ENCODE measurements at regions not wholly inside any gene's neighbourhood (a gene's known extent, or its start where the extent isn't known, plus 50 kb on each side); places are given as distances from the start of the nearest gene placed in this dataset.

DNA sequence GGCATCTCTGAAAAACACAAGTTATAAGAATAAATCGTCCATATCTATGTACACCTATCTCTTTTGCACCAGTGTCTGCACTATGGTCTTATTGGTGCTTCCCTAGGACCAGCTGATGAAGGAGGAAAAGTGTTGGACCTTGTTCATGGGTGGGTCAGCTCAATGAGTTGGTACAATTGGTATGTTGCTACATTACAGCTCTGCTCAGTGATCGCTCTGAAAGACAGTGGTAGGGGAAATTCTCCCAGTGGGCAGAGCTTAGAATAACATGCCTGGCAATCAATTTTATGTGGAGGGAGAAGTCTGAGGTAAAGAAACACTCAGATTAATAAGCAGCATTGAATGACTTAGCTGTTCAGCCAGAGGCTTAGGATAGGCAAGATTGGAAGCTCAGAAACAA is 138.7 kb upstream of the KL start:
- H3K4me3 ChIP-seq, result no peak overlapping the region
- DNase-seq (ENCODE audit: low read depth in 1 of 2, low spot score in 1 of 2), result no peak
- H3K27ac ChIP-seq, result no peak overlapping the region
- no peaks in the 10 kb centered on the region for H3K36me3 ChIP-seq
- no peaks in the 10 kb centered on the region for H3K9me3 ChIP-seq (ENCODE audit: low read depth)
- H3K27me3 ChIP-seq, result no peaks in the 10 kb centered on the region
- H3K4me1 ChIP-seq (ENCODE audit: low read depth), result no peaks in the 10 kb centered on the region
- TF ChIP-seq, protein P1, sequence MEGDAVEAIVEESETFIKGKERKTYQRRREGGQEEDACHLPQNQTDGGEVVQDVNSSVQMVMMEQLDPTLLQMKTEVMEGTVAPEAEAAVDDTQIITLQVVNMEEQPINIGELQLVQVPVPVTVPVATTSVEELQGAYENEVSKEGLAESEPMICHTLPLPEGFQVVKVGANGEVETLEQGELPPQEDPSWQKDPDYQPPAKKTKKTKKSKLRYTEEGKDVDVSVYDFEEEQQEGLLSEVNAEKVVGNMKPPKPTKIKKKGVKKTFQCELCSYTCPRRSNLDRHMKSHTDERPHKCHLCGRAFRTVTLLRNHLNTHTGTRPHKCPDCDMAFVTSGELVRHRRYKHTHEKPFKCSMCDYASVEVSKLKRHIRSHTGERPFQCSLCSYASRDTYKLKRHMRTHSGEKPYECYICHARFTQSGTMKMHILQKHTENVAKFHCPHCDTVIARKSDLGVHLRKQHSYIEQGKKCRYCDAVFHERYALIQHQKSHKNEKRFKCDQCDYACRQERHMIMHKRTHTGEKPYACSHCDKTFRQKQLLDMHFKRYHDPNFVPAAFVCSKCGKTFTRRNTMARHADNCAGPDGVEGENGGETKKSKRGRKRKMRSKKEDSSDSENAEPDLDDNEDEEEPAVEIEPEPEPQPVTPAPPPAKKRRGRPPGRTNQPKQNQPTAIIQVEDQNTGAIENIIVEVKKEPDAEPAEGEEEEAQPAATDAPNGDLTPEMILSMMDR (IDR thresholded peaks at IDR 0.05; ENCODE audit: low read depth, low read length), result no peak

DNA sequence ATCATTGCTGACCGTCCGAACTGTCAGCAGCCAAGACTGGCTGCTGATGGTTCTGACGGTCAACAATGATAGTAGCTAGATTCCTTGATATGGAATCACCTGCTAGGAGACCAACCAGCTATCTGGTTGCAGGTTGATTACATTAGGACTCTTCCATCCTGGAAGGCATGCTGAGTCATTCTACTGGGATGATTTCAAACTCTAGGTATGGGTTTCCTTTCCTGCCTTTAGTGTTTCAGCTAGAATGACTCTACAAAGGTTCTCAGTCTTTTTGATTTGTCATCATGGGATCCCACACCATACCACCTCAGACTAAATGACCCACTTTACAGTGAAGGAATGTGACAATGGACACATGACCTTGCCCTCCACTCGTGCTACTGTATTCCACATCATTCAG is 138.1 kb upstream of the KL start:
- H3K4me3 ChIP-seq, result no peak overlapping the region
- no peak overlapping the region for H3K27ac ChIP-seq
- no peaks in the 10 kb centered on the region for H3K9me3 ChIP-seq (ENCODE audit: low read depth)
- TF ChIP-seq, protein P1 (IDR thresholded peaks at IDR 0.05; ENCODE audit: low read depth, low read length), result no peak
- H3K36me3 ChIP-seq, result no peaks in the 10 kb centered on the region
- no peaks in the 10 kb centered on the region for H3K4me1 ChIP-seq (ENCODE audit: low read depth)
- no peaks in the 10 kb centered on the region for H3K27me3 ChIP-seq
- no peak for DNase-seq (ENCODE audit: low read depth in 1 of 2, low spot score in 1 of 2)

DNA sequence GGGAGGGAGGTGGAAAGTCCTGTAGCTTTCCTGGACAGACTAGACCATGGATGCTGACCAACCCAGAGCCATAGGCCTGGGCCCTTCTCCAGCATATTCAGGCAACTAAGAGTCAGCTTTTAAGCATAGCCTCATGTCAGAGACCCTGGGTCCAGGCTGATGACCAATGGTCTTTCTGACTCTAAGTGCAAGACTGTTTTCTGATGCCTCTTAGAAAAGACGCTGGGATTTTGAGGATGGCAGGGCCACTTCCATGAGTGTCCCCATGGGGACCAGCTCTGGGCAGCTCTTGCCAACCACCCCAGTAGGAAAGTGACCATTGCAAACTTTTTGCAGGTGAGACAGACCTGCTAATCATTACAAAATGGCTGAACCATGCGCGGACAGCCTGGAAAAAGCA is 135.6 kb upstream of the KL start:
- Histone ChIP-seq H3K36me3 (no peaks in the 10 kb centered on the region), H3K4me3 (no peak overlapping the region), H3K9me3 (ENCODE audit: low read depth) (no peaks in the 10 kb centered on the region), H3K27me3 (no peaks in the 10 kb centered on the region), H3K27ac (no peak overlapping the region), H3K4me1 (ENCODE audit: low read depth) (no peaks in the 10 kb centered on the region)
- TF ChIP-seq, protein P1 (IDR thresholded peaks at IDR 0.05; ENCODE audit: low read depth, low read length), result no peak
- no peak for DNase-seq (ENCODE audit: low read depth in 1 of 2, low spot score in 1 of 2)

GRCh38 chr13:32881074-32881776 is 135.0 kb upstream of the KL start:
- Histone ChIP-seq H3K27me3 (no peaks in the 10 kb centered on the region), H3K36me3 (no peaks in the 10 kb centered on the region), H3K27ac (no peak overlapping the region), H3K9me3 (ENCODE audit: low read depth) (no peaks in the 10 kb centered on the region), H3K4me1 (ENCODE audit: low read depth) (no peaks in the 10 kb centered on the region), H3K4me3 (no peak overlapping the region)
- TF ChIP-seq, protein P1 (IDR thresholded peaks at IDR 0.05; ENCODE audit: low read depth, low read length), result no peak
- peak in 1 of 2 donors; percentile 68 for DNase-seq (ENCODE audit: low read depth in 1 of 2, low spot score in 1 of 2)

- Histone ChIP-seq H3K27ac (no peak overlapping the region), H3K36me3 (no peaks in the 10 kb centered on the region)
Measured at GRCh38 chr13:32881777-32882145, 134.5 kb upstream of the KL start.

More at GRCh38 chr13:32881777-32882145, 134.5 kb upstream of the KL start:
- Histone ChIP-seq H3K9me3 (ENCODE audit: low read depth) (no peaks in the 10 kb centered on the region), H3K27me3 (no peaks in the 10 kb centered on the region), H3K4me1 (ENCODE audit: low read depth) (no peaks in the 10 kb centered on the region), H3K4me3 (no peak overlapping the region)
- DNase-seq (ENCODE audit: low read depth in 1 of 2, low spot score in 1 of 2), result no peak
- TF ChIP-seq, protein P1 (IDR thresholded peaks at IDR 0.05; ENCODE audit: low read depth, low read length), result no peak

Data from cardiac muscle cell (in vitro differentiated cells and primary cell).